GM12864 (cell line): ENCODE measurements at regions not wholly inside any gene's neighbourhood (a gene's known extent, or its start where the extent isn't known, plus 50 kb on each side); places are given as distances from the start of the nearest gene placed in this dataset.

Source experiments
- DNase-seq: peaks from one replicate; pipeline ENCODE4 v3.0.0-alpha.2; 2011; ENCODE audit warnings: low read depth
- H3K4me3 ChIP-seq: 2 replicates; pipeline ENCODE4 v1.5.1; 2011; ENCODE audit warnings: mild to moderate bottlenecking, low read depth, low read length, control low read depth
- CTCF ChIP-seq: IDR thresholded peaks from 2 replicates; pipeline ENCODE4 v1.5.1; 2011; ENCODE audit warnings: low read depth, mild to moderate bottlenecking, moderate library complexity, low read length, control low read depth, inconsistent platforms; ENCODE audit errors: missing control alignments

- TF ChIP-seq CTCF: no peak
- no peak for DNase-seq
- H3K4me3 ChIP-seq: no peak overlapping the region
Measured at GRCh38 chr11:70725278-70725677, 326.9 kb downstream of the CTTN start.

GRCh38 chr11:70725739-70726138 lies 327.4 kb downstream of the CTTN start:
- no peak overlapping the region for H3K4me3 ChIP-seq
- DNase-seq: no peak
- no peak for TF ChIP-seq CTCF

GRCh38 chr11:70727021-70727420 lies 328.7 kb downstream of the CTTN start:
- no peak overlapping the region for H3K4me3 ChIP-seq
- DNase-seq: no peak
- no peak for TF ChIP-seq CTCF

- H3K4me3 ChIP-seq: no peak overlapping the region
- no peak for DNase-seq
- no peak for TF ChIP-seq CTCF
Measured at GRCh38 chr11:70727899-70728620, 329.7 kb downstream of the CTTN start.

- H3K4me3 ChIP-seq: no peak overlapping the region
- TF ChIP-seq CTCF: no peak
- DNase-seq: no peak
Measured at GRCh38 chr11:70729949-70730348, 331.6 kb downstream of the CTTN start.

GRCh38 chr11:70730411-70730810 lies 332.1 kb downstream of the CTTN start:
- no peak for DNase-seq
- no peak for TF ChIP-seq CTCF
- H3K4me3 ChIP-seq: no peak overlapping the region
